Lower leg skin (tissue), 3 donors: ENCODE measurements at regions not wholly inside any gene's neighbourhood (a gene's known extent, or its start where the extent isn't known, plus 50 kb on each side); places are given as distances from the start of the nearest gene placed in this dataset.
"Not testable (repeated sequence)": the region's sequence is repeated elsewhere in the genome, so short reads cannot be mapped to it uniquely, and the experiment has no call there.

Experiments
- POLR2A ChIP-seq, 2 donors: fragments of 450-650 bp; IDR thresholded peaks; one replicate each; pipeline ENCODE4 v1.6.1; 2016 to 2017; ENCODE audit warnings: antibody characterized with exemption in 2 of 2, mild to moderate bottlenecking in 1 of 2, moderate library complexity in 1 of 2
- TF ChIP-seq, protein P1 (sequence below), 3 donors: fragments of 450-650 bp; IDR thresholded peaks; one replicate each; pipeline ENCODE4 v1.5.1; 2016; ENCODE audit warnings: antibody characterized with exemption in 3 of 3, mild to moderate bottlenecking in 3 of 3, moderate library complexity in 2 of 3

DNA sequence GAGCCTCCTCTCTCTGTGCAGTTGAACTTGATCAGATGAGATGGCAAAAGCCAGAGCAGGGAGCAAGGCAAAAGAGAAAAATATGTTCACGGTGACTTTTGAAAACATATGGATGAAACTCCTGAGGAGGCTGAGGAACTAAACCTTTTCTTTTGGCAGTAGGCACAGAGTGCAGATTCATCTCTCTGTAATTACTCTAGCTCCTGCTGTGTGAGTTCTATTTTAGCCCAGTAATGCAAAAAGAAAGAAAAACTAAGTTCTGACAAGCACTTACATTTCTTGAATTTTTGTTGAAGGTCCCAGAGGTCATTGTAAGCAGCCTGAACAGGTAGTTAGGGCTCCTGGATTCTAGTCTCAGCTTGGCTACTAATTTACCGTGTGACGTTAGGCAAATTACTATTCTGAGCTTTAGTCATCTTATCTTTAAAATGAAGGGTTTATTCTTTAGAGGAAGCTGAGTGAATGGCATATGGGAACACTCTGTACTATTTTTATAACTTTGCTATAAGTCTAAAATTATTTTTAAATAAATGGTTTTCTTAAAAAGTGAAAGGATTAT lies 114.7 kb upstream of the NBPF26 start:
- TF ChIP-seq, protein P1, sequence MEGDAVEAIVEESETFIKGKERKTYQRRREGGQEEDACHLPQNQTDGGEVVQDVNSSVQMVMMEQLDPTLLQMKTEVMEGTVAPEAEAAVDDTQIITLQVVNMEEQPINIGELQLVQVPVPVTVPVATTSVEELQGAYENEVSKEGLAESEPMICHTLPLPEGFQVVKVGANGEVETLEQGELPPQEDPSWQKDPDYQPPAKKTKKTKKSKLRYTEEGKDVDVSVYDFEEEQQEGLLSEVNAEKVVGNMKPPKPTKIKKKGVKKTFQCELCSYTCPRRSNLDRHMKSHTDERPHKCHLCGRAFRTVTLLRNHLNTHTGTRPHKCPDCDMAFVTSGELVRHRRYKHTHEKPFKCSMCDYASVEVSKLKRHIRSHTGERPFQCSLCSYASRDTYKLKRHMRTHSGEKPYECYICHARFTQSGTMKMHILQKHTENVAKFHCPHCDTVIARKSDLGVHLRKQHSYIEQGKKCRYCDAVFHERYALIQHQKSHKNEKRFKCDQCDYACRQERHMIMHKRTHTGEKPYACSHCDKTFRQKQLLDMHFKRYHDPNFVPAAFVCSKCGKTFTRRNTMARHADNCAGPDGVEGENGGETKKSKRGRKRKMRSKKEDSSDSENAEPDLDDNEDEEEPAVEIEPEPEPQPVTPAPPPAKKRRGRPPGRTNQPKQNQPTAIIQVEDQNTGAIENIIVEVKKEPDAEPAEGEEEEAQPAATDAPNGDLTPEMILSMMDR (IDR thresholded peaks at IDR 0.05), result not testable (repeated sequence)
- TF ChIP-seq POLR2A (IDR thresholded peaks at IDR 0.05), result not testable (repeated sequence)
